Activated T-helper 1 cell treated with Interleukin-2 at 50 U/mL for 16 hours (primary cell): ENCODE measurements at regions not wholly inside any gene's neighbourhood (a gene's known extent, or its start where the extent isn't known, plus 50 kb on each side); places are given as distances from the start of the nearest gene placed in this dataset.

Experiments used
- DNase-seq: peaks from one replicate; pipeline ENCODE4 v3.0.0-alpha.2; 2020; ENCODE audit warnings: low read depth

DNA sequence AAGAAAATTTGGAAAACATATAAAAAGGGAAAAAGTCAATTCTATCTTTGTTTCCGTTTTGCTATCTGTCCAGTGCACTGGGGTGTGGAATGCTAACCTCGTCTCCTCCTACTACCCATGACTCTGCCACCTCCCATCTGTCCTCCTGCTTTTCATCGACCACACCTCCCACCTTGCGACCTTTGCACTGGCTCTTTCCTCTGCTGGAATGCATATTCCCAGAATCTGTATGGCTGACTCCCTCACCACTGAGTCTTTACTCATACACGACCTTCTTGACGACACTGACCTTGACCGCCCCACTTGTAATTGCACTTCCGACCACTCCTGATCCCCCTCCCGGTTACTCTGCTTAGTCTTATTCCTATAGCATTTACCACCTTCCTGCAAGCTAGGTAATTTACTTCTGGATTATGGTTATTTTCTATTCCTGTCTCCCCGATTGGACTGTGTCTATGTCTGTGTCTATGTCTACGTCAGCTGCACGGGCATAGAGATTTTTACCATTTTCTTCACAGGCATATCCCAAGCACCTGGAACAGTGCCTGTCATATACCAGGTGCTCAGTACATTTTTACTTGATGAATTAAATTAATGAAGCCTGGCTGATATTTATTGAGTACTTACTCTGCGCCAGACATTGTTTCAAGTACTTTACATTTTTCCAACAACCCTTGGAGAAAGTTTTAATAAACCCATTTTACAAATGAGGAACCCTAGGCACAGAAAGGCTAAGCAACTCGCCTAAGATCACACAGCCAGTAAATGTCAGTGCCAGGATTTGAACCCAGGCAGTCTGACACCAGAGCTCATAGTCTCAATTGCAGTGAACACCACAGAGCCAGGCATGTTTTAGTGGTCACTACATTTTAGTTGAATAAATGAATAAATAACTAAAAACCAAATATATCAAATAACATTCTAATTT is 54.0 kb upstream of the SLC22A11 start:
- DNase-seq: no peak

- DNase-seq: no peak
Observed at GRCh38 chr11:64502634-64503033, 53.1 kb upstream of the SLC22A11 start.

DNA sequence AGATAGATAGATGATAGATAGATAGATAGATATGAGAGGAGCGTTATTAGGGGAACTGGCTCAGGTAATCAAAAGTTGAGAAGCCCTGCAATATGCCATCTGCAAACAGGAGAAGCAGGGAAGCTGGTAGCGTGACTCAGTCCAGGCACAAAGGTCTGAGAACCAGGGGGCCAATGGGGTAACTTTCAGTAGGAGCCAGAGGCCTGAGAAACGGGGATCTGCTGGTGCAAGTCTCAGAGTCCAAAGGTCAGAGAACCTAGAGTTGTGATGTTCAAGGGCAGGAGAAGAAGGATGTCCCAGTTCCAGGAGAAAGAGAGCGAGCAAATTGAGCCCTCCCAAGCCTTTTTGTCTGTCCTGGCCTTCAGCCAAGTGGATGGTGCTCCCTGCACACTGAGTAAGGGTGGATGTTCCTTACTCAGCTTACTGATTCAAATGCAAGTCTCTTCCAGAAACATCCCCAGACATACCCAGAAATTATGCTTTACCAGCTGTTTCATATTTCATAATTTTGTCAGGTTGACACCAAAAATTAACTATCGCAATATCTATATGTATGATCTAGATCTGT is 52.5 kb upstream of the SLC22A11 start:
- no peak for DNase-seq

DNA sequence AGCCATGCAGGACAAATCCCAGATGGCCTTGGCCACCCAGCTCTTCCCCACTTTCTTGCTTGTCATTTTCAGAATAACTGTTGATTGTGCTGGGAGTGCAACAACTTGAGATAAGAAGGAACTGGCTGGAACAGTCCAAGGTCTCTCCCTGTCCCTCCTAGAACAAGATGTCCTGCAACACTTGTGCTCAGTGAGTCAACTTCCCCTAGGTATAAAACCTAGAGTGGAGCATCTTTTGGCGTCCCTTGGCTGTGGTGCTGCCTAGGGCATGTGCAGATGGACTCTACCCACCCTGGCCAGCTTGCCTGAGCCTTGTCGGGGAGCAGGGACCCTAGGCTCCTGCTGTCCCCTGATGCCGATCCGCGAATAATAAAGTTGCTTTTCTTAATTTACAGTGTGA is 50.7 kb upstream of the SLC22A11 start:
- no peak for DNase-seq
